CD4-positive, alpha-beta T cell treated with Interleukin-15 for 4 hours (primary cell): ENCODE measurements at regions not wholly inside any gene's neighbourhood (a gene's known extent, or its start where the extent isn't known, plus 50 kb on each side); places are given as distances from the start of the nearest gene placed in this dataset.
"Not testable (repeated sequence)": the region's sequence is repeated elsewhere in the genome, so short reads cannot be mapped to it uniquely, and the experiment has no call there.

Experiments used
- DNase-seq: peaks from one replicate; pipeline ENCODE4 v3.0.0-alpha.2; 2020; ENCODE audit warnings: low spot score

GRCh38 chr3:72535772-72536171 lies 312.5 kb downstream of the SHQ1 start:
- DNase-seq = no peak

- DNase-seq = no peak
Measured at GRCh38 chr3:72533591-72534473, 314.4 kb downstream of the SHQ1 start.

- no peak for DNase-seq
Measured at GRCh38 chr3:72530426-72530825, 317.8 kb downstream of the SHQ1 start.

- DNase-seq = no peak
Measured at GRCh38 chr3:72529081-72529480, 319.2 kb downstream of the SHQ1 start.

GRCh38 chr3:72523429-72524151 lies 324.7 kb downstream of the SHQ1 start:
- DNase-seq = peak; percentile 6

GRCh38 chr3:72520690-72521308 lies 327.4 kb downstream of the SHQ1 start:
- no peak for DNase-seq

- DNase-seq = no peak
Measured at GRCh38 chr3:72519946-72520604, 328.2 kb downstream of the SHQ1 start.

- no peak for DNase-seq
Measured at GRCh38 chr3:72517921-72518424, 330.3 kb downstream of the SHQ1 start.

GRCh38 chr3:72517336-72517735 lies 330.9 kb downstream of the SHQ1 start:
- DNase-seq = no peak

GRCh38 chr3:72516361-72516760 lies 331.9 kb downstream of the SHQ1 start:
- no peak for DNase-seq

- no peak for DNase-seq
Measured at GRCh38 chr3:72515941-72516340, 332.3 kb downstream of the SHQ1 start.

GRCh38 chr3:72515281-72515680 lies 333.0 kb downstream of the SHQ1 start:
- no peak for DNase-seq

- no peak for DNase-seq
Measured at GRCh38 chr3:72510247-72510646, 338.0 kb downstream of the SHQ1 start.

GRCh38 chr3:72505539-72506405 lies 342.5 kb downstream of the SHQ1 start:
- DNase-seq = no peak

- not testable (repeated sequence) for DNase-seq
Measured at GRCh38 chr3:72497501-72497900, 350.7 kb downstream of the SHQ1 start.

- DNase-seq = no peak
Measured at GRCh38 chr3:72496051-72496670, 352.1 kb downstream of the SHQ1 start.

- DNase-seq = no peak
Measured at GRCh38 chr3:72494626-72495025, 353.6 kb downstream of the SHQ1 start.

GRCh38 chr3:72494130-72494529 lies 354.1 kb downstream of the SHQ1 start:
- DNase-seq = no peak

GRCh38 chr3:72492240-72492639 lies 356.0 kb downstream of the SHQ1 start:
- no peak for DNase-seq

GRCh38 chr3:72490688-72491435 lies 357.4 kb downstream of the SHQ1 start:
- DNase-seq = no peak
